ENCODE measurements at regions not wholly inside any gene's neighbourhood (a gene's known extent, or its start where the extent isn't known, plus 50 kb on each side); places are given as distances from the start of the nearest gene placed in this dataset.
"Not testable (repeated sequence)": the region's sequence is repeated elsewhere in the genome, so short reads cannot be mapped to it uniquely, and the experiment has no call there.

- 47 to 66% methylated on average over 2 of the region's 2 CpGs for WGBS, 2 donors
Measured at GRCh38 chr1:96882096-96882495, 160.5 kb downstream of the PTBP2 start.

GRCh38 chr1:96886474-96886873 is 164.9 kb downstream of the PTBP2 start:
- no peaks in the 10 kb centered on the region for H3K4me1 ChIP-seq
- intact Hi-C loops (cut with DNase I), result no loop called here
- H3K36me3 ChIP-seq (replicated peaks in 1 of 2; ENCODE audit: insufficient read depth in 1 of 2, low read depth in 2 of 2), result no peaks in the 10 kb centered on the region
- H3K27me3 ChIP-seq, result no peaks in the 10 kb centered on the region
- no peak for TF ChIP-seq POLR2A (IDR thresholded peaks at IDR 0.05)
- TF ChIP-seq CTCF (IDR thresholded peaks at IDR 0.05), result no peak
- ATAC-seq, result no peak
- WGBS, 2 donors, result 55 to 74% methylated on average over 4 of the region's 4 CpGs
- H3K9me3 ChIP-seq, result no peaks in the 10 kb centered on the region
- H3K4me3 ChIP-seq, result no peak overlapping the region
- no peak for DNase-seq
- no peak overlapping the region for H3K27ac ChIP-seq

More at GRCh38 chr1:96882096-96882495, 160.5 kb downstream of the PTBP2 start:
- H3K4me3 ChIP-seq, result no peak overlapping the region
- H3K9me3 ChIP-seq, result no peaks in the 10 kb centered on the region
- TF ChIP-seq POLR2A (IDR thresholded peaks at IDR 0.05), result no peak
- TF ChIP-seq CTCF (IDR thresholded peaks at IDR 0.05), result no peak
- H3K4me1 ChIP-seq, result no peaks in the 10 kb centered on the region
- intact Hi-C loops (cut with DNase I), result no loop called here
- no peaks in the 10 kb centered on the region for H3K27me3 ChIP-seq
- DNase-seq (no peak), ATAC-seq (no peak)
- H3K36me3 ChIP-seq (replicated peaks in 1 of 2; ENCODE audit: insufficient read depth in 1 of 2, low read depth in 2 of 2), result no peaks in the 10 kb centered on the region
- no peak overlapping the region for H3K27ac ChIP-seq

GRCh38 chr1:96887501-96887900 is 165.9 kb downstream of the PTBP2 start:
- TF ChIP-seq POLR2A (IDR thresholded peaks at IDR 0.05) (no peak), CTCF (IDR thresholded peaks at IDR 0.05) (no peak)
- no peak for DNase-seq
- Histone ChIP-seq H3K9me3 (no peaks in the 10 kb centered on the region), H3K27me3 (no peaks in the 10 kb centered on the region), H3K27ac (no peak overlapping the region), H3K4me1 (no peaks in the 10 kb centered on the region), H3K36me3 (replicated peaks in 1 of 2; ENCODE audit: insufficient read depth in 1 of 2, low read depth in 2 of 2) (no peaks in the 10 kb centered on the region), H3K4me3 (no peak overlapping the region)
- no peak for ATAC-seq
- intact Hi-C loops (cut with DNase I), result no loop called here
- WGBS, 2 donors, result 77 to 83% methylated on average over 1 of the region's 1 CpG

GRCh38 chr1:96901783-96902363 is 180.3 kb downstream of the PTBP2 start:
- H3K9me3 ChIP-seq, result no peaks in the 10 kb centered on the region
- no peaks in the 10 kb centered on the region for H3K36me3 ChIP-seq (replicated peaks in 1 of 2; ENCODE audit: insufficient read depth in 1 of 2, low read depth in 2 of 2)
- H3K4me1 ChIP-seq, result no peaks in the 10 kb centered on the region
- TF ChIP-seq CTCF (IDR thresholded peaks at IDR 0.05) (no peak), POLR2A (IDR thresholded peaks at IDR 0.05) (no peak)
- intact Hi-C loops (cut with DNase I), result no loop called here
- ATAC-seq, result no peak
- 74 to 86% methylated on average over 10 of the region's 10 CpGs for WGBS, 2 donors
- no peak overlapping the region for H3K27ac ChIP-seq
- no peak for DNase-seq
- H3K27me3 ChIP-seq, result no peaks in the 10 kb centered on the region
- no peak overlapping the region for H3K4me3 ChIP-seq

- ATAC-seq (no peak), DNase-seq (no peak)
- no peak overlapping the region for H3K4me3 ChIP-seq
- no peaks in the 10 kb centered on the region for H3K4me1 ChIP-seq
- H3K27me3 ChIP-seq, result no peaks in the 10 kb centered on the region
- intact Hi-C loops (cut with DNase I), result no loop called here
- H3K27ac ChIP-seq, result no peak overlapping the region
- H3K9me3 ChIP-seq, result no peaks in the 10 kb centered on the region
- H3K36me3 ChIP-seq (replicated peaks in 1 of 2; ENCODE audit: insufficient read depth in 1 of 2, low read depth in 2 of 2), result no peaks in the 10 kb centered on the region
- 63 to 71% methylated on average over 5 of the region's 5 CpGs for WGBS, 2 donors
- TF ChIP-seq POLR2A (IDR thresholded peaks at IDR 0.05) (no peak), CTCF (IDR thresholded peaks at IDR 0.05) (no peak)
Measured at GRCh38 chr1:96912248-96912647, 190.7 kb downstream of the PTBP2 start.

- 44 to 50% methylated on average over 3 of the region's 3 CpGs for WGBS, 2 donors
- H3K27ac ChIP-seq; DNase-seq; H3K4me1 ChIP-seq; ATAC-seq; intact Hi-C loops (cut with DNase I); H3K9me3 ChIP-seq; H3K4me3 ChIP-seq; H3K36me3 ChIP-seq (replicated peaks in 1 of 2; ENCODE audit: insufficient read depth in 1 of 2, low read depth in 2 of 2); H3K27me3 ChIP-seq: not testable (repeated sequence)
Measured at GRCh38 chr1:96915701-96916100, 194.1 kb downstream of the PTBP2 start.
